Stimulated activated CD8-positive, alpha-beta memory T cell treated with anti-CD3 and anti-CD28 coated beads, Interleukin-4, amount 100 ng/mL, for 1 hour (primary cell): ENCODE measurements at regions not wholly inside any gene's neighbourhood (a gene's known extent, or its start where the extent isn't known, plus 50 kb on each side); places are given as distances from the start of the nearest gene placed in this dataset.

Experiments
- DNase-seq, 2 donors: peaks; one replicate each; pipeline ENCODE4 v3.0.0-alpha.2; 2020; ENCODE audit warnings: low read depth in 2 of 2, low spot score in 1 of 2

DNA sequence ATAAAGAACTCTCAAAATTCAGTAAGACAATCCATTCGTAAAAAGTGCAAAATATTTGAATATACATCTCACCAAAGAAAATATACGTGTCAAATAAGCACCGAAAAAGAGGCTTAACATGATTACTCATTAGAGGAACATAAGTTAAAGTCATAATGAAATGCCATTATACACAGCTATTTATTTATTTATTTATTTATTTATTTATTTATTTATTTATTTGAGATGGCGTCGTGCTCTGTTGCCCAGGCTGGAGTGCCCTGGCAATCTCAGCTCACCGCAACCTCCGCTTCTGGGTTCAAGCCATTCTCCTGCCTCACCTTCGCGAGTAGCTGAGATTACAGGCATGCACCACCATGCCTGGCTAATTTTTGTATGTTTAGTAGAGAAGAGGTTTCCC is 203.6 kb upstream of the UBASH3B start:
- no peak for DNase-seq

DNA sequence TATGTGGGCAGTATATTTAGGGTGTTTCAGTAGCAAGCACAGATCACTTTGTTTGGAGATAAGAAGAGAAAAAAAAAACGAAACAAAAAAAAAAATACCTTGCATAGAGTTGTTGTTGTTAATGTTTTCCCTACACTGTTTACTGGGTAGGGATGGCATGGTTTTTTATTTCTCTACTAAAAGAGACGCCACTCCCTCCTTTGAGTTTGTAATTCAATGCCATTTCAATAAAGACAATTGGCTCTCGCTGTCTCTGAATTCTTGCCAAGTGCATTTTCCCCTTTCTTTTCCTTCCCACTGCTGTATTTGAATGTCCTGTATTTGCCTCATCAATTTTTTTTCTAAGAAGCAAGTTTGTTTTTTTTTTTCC is 213.9 kb upstream of the UBASH3B start:
- no peak for DNase-seq

DNA sequence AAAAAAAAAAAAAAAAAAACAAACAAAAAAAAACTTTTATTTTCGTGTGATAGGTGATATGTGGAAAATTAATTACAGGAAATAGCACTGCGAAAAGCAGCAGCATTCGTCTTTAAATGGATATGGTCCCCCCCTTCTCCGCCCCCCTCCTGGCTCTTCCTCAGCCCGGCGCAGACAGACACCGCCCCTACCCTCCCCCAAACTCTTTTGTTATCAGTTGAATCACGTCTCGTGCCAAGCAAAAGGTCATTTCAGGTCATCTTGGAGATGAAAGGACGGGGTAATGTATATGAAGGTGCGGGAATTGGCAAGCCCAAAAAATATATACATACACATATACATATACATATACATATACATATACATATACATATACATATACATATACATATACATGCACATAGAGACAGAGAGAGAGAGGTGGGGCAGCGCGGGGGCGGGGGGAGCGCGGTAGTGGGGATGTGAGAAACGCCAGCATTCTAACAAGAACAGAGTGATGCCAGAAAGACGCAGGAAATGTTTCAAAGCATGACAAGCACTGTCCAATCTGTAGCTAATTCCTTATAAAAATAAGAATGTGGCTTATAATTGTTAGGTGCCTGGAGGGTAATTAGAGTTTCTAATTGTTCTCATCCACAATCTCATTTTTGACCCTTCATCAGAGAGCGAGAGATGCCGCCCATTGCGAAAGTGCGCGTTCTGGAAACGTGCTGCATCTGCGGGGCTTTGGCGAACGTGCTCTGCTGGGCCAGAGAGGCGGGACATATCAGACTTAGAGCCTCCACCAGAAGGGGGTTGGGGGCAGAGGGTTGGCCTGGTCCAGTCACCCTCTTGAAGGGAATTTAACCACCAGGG is 214.5 kb upstream of the UBASH3B start:
- DNase-seq: no peak

DNA sequence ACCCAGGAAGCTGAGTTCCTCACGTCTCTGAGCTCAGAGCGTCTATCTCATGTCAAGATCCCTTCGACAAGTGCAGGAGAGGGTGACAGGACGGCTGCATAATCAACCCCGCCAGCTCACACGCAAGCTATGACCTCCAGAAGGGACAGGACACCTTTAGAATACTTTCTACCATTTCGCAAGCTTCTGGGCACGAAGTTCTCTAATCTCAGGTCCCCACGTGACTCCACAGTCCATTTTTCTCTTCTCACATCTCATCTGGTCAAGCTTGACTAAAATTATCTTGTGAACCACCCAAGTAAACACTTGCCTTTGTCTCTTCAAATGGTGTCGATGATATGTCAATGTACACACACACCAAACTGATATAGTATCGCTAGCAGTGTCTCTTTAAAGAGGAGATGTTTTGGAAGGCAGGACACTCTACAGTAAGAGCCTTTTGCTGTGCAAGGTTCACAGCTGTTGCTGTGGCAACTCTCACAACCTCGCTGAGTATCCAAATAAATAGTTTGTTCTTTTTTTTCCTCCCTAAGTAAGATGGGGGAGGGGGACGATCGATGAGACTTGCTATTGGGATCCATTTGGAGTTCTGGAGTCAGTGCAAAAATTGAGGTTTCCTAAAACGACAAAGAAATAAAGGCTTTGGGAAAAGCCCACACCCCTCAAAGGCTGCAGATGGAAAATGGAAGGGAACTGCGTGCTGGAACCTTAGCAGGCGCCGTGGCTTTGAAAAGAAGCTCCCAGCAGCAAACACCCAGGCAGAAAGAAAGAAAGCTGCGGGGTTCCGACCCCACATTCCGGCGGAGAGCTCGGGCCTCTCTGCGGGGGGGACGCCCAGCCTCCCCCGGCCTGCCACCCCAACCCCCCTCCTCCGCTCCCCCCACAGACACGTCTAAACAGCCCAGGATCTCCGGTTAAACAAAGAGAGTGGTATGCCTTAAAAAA is 215.4 kb upstream of the UBASH3B start:
- no peak for DNase-seq

DNA sequence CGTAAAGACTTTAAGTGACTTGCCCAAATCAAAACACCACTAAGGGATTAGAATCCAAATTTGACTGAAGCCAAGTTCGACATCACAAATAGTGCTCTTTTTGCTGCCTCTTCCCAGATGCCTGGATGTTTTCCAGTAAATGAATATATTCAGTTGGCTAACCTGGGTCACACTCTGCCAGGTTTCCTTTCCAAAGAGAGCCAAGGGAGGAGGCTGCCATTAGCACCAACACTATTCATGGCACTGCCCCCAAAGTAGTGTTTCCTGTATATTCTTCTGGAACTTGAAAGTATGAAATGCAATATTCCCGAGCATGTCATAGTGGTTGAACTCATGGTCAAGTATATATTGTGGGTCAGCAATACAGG is 219.3 kb upstream of the UBASH3B start:
- no peak for DNase-seq

DNA sequence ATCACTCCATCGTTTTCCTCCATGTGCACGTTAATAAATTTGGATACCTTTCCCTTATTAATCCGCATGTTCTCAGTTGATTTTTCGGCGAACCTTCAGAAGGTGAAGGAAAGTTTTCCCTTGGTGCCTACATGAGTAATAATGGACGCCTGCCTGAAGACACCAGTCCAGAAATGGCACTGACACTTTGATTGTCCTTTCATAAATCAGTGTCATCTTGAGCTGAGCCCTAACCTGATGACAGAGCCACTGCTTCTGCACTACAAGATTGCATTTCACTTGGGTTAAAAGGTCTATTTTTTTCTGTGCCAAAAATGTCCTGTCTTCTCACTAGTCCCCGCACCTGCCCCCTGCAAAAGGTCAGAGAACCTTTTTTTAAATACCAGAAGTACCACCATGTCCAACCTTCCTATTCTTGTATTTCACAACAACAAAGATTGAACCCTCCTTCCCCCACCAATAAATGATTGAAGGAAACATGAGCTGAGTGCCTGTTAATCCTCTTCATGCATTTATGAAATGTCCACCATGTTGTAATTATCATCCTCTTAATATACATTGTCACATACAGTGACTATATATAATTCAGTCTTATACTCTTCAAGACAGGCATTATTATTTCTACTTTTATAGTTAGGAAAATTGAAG is 219.9 kb upstream of the UBASH3B start:
- no peak for DNase-seq

DNA sequence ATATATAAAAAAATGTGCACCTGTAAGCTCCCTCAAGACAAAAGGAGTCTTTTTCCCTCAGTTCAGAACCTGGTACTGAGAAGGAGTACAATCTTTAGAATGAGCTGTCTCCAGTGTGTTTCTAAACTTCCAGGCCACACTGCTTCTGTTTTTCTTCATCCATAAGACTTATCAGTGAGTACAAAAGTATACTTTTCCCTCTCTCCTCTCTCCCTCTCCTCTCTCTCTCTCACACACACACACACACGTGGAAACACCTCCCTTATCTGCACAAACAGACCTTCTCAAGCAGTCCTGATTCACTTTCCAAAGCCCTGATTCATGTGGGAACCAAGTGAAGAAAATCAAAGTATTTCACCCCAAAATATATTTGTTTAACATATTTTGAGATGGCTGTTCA is 220.7 kb upstream of the UBASH3B start:
- no peak for DNase-seq

DNA sequence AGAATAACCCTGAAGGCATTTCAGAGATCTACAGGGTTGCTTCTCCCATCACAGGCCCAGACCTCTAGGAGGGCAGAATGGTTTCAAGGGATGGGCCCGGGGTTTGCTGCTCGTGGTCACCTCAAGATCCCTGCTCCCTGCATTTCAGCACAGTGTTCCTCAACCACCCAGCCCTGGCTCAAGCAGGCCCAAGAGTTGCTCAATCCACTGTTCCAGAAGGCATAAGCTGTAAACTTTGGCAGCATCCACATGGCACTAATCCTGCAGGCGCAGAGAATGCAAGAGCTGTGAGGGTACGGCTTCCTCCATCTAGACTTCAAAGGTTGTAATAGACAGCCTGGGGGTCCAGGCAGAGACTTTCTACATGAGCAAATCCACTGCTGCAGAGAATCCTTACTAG is 225.0 kb upstream of the UBASH3B start:
- DNase-seq: no peak

DNA sequence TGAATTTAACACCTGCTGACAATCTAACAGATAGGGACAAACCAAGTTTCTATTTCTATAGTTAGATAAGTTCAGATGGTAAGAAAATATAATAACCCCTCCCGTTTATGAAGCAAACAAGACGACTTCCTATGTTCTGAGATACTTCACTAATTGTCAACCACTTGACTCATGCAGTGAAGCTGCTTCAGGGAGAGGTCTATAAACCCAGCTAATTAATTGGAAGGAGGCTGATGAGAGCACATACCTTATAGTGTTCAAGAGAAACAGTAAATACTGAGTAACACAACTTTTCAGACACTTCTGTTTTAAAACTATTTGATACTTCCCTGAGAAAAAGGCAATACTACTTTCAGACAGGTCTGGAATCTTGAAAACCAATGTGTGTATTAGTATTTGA is 229.4 kb upstream of the UBASH3B start:
- DNase-seq: no peak

DNA sequence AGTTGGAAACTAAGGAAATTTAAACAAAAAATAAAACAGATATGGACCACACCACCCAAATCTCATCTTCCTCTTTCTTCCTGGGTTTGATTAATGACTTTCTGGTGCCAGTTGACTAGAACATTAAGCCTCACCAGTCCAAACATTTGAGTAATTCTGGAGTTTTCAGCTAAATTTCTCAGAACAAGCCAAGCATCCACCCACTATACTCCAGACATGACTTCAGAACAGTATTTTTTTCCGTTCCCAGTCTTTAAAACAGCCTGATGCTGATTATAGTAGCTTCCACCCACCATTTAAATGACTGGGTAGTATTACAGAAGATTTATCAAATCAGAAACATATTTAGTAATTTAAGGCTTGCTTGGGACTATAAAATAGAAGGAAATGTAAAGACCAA is 230.9 kb upstream of the UBASH3B start:
- no peak for DNase-seq

DNA sequence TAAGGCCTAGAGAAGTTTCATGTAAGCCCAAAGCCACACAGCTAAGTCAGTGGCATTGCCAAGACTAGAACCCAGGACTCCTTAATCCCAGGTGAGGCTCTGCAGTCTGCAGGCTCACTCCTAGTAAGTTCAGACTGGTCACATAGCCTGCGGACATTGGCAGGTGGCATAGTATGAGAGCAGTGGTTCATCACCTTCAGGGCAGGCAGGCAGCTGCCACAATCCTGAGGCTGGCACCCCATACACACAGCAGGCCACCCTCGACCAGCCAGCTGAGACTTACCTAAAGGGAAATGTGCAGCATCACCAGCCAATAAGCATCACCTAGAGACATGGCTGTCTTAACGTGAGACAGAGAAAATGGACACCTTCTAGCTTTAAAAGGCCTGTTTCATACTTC is 231.6 kb upstream of the UBASH3B start:
- DNase-seq: no peak

DNA sequence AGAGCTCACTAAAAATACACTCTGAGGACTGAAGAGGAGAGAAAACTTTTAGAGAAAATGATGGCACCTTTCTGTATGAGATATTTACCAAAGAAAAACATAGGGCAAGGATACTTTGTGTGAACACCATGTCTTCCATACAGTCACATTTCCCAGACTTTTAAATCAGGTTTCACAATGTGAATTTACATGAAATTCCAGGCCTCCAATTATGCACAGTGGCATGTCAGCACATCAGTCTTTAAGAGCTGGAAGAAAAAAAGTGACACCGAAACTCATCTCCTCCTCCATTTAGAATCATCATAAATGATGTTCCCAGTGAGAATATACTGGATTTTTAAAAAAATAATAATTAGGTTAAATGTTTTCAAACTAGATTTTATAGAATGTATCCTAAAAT is 232.2 kb upstream of the UBASH3B start:
- no peak for DNase-seq

DNA sequence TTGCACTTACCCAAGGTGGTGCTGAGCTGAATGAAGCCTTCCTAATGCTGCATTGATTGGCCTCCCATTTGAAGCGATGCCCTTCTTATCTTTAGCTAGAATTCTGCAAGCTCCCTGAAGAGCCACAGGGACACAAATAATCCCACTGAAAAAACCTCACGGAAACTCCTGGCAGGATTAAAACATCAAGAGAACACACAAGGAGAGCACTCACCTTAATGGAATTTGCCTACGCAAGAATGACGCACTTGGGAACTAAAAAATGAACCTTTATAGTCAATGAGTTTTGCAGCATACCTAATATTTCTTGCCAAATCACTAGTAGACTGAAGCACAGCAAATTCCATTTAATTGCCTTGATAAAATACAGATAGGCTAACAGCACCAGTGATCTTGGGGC is 232.8 kb upstream of the UBASH3B start:
- no peak for DNase-seq

DNA sequence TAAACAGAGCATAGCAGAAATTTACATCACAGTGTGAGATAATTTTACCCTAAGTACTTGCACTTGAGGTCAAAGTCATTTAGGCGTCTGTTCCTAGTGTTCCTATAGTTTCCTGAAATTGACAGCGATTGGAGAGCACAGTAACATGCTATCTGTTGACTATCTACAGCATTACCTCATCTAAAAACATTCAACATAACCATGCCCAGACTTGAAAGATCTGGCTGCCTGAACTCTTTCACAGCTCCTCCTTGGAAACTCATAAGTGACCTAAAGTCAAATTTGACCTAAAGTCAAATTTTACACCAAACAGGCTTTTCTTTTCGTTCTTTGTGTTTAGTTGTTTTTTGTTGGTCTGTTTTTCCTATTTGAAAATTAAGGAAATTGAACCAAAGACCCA is 233.8 kb upstream of the UBASH3B start:
- no peak for DNase-seq

DNA sequence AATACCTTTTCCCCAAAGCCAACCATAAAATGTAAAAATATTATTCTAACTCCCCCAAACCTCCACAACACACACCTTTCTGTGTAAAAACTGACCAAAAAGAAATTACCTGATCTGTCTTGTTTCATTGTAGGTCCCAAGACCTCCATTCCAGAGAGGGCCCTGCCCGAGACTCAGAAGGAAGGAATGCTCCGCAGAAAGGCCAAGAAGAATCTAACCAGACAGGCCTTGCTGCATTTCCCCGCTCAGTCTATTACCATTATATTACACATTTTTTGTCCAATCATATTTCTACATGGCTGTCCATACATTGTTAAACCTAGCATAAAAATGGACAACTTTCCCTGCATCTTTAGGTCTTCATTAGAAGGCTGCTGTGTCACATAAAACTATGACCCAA is 237.5 kb upstream of the UBASH3B start:
- DNase-seq: no peak

DNA sequence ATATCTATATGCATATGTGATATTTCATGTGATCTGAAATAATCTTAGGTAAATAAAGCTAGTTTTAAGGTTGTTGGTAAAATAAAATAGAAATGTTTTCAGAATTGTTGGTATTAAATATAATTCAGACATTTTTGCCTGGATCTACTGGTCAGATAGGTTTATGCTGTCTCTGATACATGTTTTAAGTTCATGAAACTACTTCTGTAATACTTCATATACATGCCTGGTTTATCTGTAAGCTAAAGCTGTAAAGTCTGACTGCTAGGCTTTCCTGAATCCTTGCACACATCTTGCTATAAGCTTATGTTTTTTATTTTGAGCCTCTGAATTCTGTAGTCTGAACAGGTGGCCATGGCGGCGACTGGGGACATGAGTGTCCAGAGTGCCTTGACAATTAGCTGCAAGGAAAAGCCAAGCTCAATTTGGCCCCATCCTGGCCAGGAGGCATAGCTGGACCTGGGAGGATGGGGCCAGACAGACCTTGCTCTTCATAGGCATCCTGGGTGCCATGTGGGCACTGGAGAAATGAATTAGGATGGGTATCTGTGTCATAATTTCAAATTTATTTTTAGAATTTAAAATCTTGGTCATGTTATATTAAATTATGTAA is 241.0 kb upstream of the UBASH3B start:
- DNase-seq: no peak

DNA sequence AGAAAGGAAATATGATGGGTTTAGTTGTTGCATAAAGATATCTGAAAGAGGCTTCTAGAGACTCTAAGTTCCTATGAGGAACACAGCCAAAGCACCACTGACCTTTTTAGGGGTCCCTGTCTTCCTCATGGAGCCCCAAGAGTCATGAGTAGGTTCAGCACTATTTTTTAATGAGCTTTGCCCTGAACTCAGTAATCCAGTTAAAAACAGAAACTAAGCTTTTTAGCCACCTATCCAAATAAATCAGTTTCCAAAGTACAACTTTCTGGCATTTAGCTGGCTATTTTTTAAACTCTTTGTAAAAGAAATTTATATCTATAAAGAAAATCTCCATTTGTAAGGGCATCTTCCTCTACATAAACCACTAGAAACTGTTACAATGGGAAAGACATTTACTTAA is 241.8 kb upstream of the UBASH3B start:
- DNase-seq: no peak

DNA sequence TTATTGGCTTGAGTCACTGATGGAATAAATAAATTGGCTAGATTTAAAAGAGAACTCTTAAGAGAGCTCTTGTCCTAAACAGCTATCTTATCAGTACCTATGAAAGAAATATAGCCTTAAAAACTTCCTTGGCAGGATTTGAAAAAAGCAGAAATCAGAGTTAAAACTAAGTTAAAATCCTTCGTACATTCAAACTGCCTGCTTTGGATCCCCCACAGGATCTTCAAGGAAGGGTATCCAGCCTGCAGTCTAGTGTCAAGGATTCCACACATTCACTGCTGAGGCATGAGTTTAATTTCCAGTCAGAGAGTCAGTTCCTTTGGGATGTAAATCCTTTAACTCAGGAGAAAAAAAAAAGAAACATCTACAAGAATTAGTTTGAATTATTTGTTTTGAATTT is 242.9 kb upstream of the UBASH3B start:
- no peak for DNase-seq

DNA sequence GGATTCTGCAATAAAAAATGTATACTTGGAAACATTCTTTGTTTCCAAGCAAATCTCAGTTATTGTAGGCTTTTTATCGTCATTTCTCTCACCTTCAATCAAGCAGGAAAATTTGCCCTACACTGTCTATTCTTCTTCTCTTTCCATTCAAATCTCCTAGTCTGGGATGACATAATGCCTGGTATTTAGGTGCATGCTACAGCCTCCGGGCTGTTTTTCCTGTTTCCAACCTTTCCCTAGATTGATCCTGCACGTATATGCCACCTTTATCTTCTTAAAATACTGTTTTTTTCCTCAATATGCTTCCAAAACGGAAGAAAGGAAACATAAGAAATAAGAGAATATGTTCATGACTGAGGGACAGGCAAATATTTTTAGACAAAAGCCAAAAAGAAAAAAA is 249.1 kb upstream of the UBASH3B start:
- no peak for DNase-seq

DNA sequence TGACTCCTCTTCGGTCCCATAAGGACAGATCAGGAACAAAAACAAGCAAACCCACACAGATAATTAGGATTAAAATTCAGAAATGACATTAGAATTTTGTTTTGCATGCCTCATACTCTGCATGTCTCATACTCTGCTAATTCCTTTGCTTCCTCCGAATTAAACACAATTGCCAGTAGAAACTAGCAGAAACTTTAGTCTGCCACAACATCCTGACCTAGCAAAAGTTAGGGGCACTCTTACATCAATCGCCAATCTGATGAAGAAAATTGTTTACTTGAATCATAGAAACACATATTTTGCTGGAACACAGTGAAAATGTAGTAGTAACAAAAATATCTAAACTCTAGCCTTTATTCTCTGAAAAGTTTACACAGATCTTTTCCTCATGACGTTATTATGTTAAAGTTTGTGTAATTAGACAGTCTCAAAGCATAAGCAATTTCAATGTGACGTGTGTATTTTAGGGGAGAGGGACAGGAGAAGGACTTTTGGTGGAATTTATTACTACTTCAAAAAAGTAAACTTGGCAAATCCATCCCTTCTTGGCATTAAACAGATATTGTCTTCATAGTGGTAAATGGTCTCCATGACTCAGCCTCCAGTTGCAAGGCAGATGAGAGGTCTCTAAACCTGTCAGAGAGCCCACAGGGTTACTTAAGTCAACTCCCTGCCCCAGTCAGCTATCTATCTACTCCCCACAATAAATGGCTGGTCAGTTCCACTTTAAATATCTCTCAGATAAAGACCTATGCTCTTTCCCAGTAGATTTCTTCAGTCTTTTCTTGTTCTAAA is 249.8 kb upstream of the UBASH3B start:
- DNase-seq: no peak

DNA sequence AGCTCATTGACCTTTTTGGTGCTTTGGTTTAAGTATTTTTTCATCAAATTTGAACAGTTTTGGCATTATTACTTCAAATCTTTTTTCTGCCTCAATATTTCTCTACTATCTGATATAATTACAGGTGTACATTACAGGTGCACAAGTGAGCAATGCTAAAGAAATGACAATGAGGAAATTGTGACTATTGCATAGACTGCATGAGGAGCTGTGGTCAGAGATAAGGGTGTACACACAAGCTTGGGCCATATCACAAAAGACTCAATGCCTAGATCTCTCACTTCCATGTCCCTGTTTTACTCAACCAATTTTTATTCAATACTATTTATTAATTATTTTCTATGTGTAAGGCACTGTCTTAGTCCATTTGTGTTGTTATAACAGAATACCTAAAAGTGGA is 251.0 kb upstream of the UBASH3B start:
- no peak for DNase-seq
